GM12878 (cell line): ENCODE measurements at regions not wholly inside any gene's neighbourhood (a gene's known extent, or its start where the extent isn't known, plus 50 kb on each side); places are given as distances from the start of the nearest gene placed in this dataset.

ENCODE experiments used
- ATAC-seq: fragments of 200-7000 bp; cut with Tn5 transposase; 3 replicates; pipeline ENCODE4 v1.9.1; 2020; ENCODE audit warnings: mild to moderate bottlenecking, moderate library complexity
- BruUV-seq: library from RNA; stranded (reverse); fragments of 400-500 nt; replicated peaks from 2 replicates; lab custom pipeline; 2021; lab: Mats Ljungman, UMichigan
- CTCF ChIA-PET: fragments of 300-600 bp; sonication (Branson Sonifier 250); formaldehyde crosslinking; extraction: SDS; loops from one replicate; lab custom pipeline; 2021; ENCODE audit warnings: inconsistent platforms; lab: Yijun Ruan, JAX
- POLR2A ChIA-PET: fragments of 350-600 bp; formaldehyde crosslinking; extraction: SDS; loops from one replicate; lab custom pipeline; 2021; ENCODE audit warnings: inconsistent platforms; lab: Charles Lee
- RAD21 ChIA-PET: fragments of 300-600 bp; sonication (Branson Sonifier 250); formaldehyde crosslinking; loops from one replicate; lab custom pipeline; 2023; ENCODE audit warnings: antibody characterized with exemption; ENCODE audit not compliant: unreplicated experiment; lab: Charles Lee
- SMC1A ChIA-PET: fragments of 300-600 bp; sonication (Branson Sonifier 250); formaldehyde crosslinking; loops from one replicate; lab custom pipeline; 2023; ENCODE audit not compliant: unreplicated experiment, uncharacterized antibody; lab: Charles Lee
- DNase-seq: peaks from one replicate; pipeline ENCODE4 v3.0.0-alpha.2; 2011; ENCODE audit warnings: low read depth, low spot score
- FAIRE-seq: peaks from 3 replicates; lab custom pipeline; 2011; peaks lifted over from hg19 to GRCh38; lab: Jason Lieb, UNC
- H2AFZ ChIP-seq: 2 replicates; pipeline ENCODE4 v1.6.0; 2011; ENCODE audit warnings: low read depth, low read length, control low read depth; ENCODE audit not compliant: control insufficient read depth
- H3K27ac ChIP-seq: 2 replicates; pipeline ENCODE4 v1.5.1; 2011; ENCODE audit warnings: control low read depth; ENCODE audit not compliant: control insufficient read depth, insufficient read depth
- H3K27me3 ChIP-seq, 2 experiments: replicated peaks in 1 of 2; 2 replicates each; pipeline versions ENCODE4 v1.6.0 to v1.6.1; 2011; ENCODE audit warnings: low read length in 1 of 2; ENCODE audit not compliant: control insufficient read depth in 2 of 2, insufficient read depth in 2 of 2
- H3K36me3 ChIP-seq, 2 experiments: 2 replicates each; pipeline ENCODE4 v1.5.1; 2011; ENCODE audit warnings: low read length in 1 of 2; ENCODE audit not compliant: control insufficient read depth in 2 of 2, insufficient read depth in 2 of 2
- H3K4me1 ChIP-seq: 2 replicates; pipeline ENCODE4 v1.6.1; 2011; ENCODE audit warnings: mild to moderate bottlenecking, low read length, moderate library complexity, mixed read lengths; ENCODE audit not compliant: control insufficient read depth, insufficient read depth
- H3K4me2 ChIP-seq: 2 replicates; pipeline ENCODE4 v1.6.0; 2011; ENCODE audit warnings: control low read depth; ENCODE audit not compliant: control insufficient read depth, insufficient read depth
- H3K4me3 ChIP-seq: fragments of 200-600 bp; sonication (generic); 2 replicates; pipeline ENCODE4 v1.5.1; 2016
- H3K79me2 ChIP-seq: 2 replicates; pipeline ENCODE4 v1.6.0; 2011; ENCODE audit warnings: low read length; ENCODE audit not compliant: control insufficient read depth, insufficient read depth
- H3K9ac ChIP-seq: 2 replicates; pipeline ENCODE4 v1.8.0; 2011; ENCODE audit warnings: low read length, control low read depth, mixed read lengths; ENCODE audit not compliant: control insufficient read depth, insufficient read depth
- H3K9me3 ChIP-seq: replicated peaks from 3 replicates; pipeline ENCODE4 v1.5.1; 2011; ENCODE audit warnings: mild to moderate bottlenecking, low read length; ENCODE audit not compliant: control insufficient read depth, insufficient read depth
- H4K20me1 ChIP-seq: 2 replicates; pipeline ENCODE4 v1.6.0; 2011; ENCODE audit not compliant: control insufficient read depth, insufficient read depth
- HSF1 ChIP-seq: fragments of 150-350 bp; IDR thresholded peaks from 2 replicates; pipeline ENCODE4 v1.6.1; 2014; ENCODE audit warnings: mild to moderate bottlenecking, low read depth, low read length
- IRF3 ChIP-seq: fragments of 450-650 bp; IDR thresholded peaks from 2 replicates; pipeline ENCODE4 v1.6.1; 2014; ENCODE audit warnings: mild to moderate bottlenecking
- JUND ChIP-seq: IDR thresholded peaks from 2 replicates; pipeline ENCODE4 v1.6.1; 2012; ENCODE audit warnings: low read depth, mild to moderate bottlenecking, low read length, improper control_type of control experiment, moderate library complexity
- KDM1A ChIP-seq: fragments of 200-600 bp; sonication (generic); IDR thresholded peaks from 2 replicates; pipeline ENCODE4 v1.6.1; 2016; ENCODE audit warnings: borderline replicate concordance
- NR2C2 ChIP-seq: IDR thresholded peaks from 2 replicates; pipeline ENCODE4 v1.6.1; 2011; ENCODE audit warnings: borderline replicate concordance, low read depth; ENCODE audit not compliant: control insufficient read depth, insufficient read length
- PML ChIP-seq: IDR thresholded peaks from 2 replicates; pipeline ENCODE4 v1.6.1; 2012; ENCODE audit warnings: low read length, inconsistent platforms
- POLR2AphosphoS5 ChIP-seq: IDR thresholded peaks from 2 replicates; pipeline ENCODE4 v1.6.1; 2011; ENCODE audit warnings: mild to moderate bottlenecking, low read length, inconsistent platforms
- RB1 ChIP-seq: fragments of 450-650 bp; formaldehyde crosslinking; IDR thresholded peaks from 2 replicates; pipeline ENCODE4 v1.6.1; 2017; ENCODE audit warnings: mild to moderate bottlenecking, borderline replicate concordance
- SPI1 ChIP-seq: IDR thresholded peaks from 2 replicates; pipeline ENCODE4 v1.6.1; 2011; ENCODE audit warnings: low read depth, mild to moderate bottlenecking, low read length, moderate library complexity, borderline replicate concordance; ENCODE audit not compliant: insufficient read depth
- STAT3 ChIP-seq: IDR thresholded peaks from 2 replicates; pipeline ENCODE4 v1.6.1; 2011; ENCODE audit warnings: low read depth, low read length, improper control_type of control experiment
- TARDBP ChIP-seq: IDR thresholded peaks from 2 replicates; pipeline ENCODE4 v1.6.1; 2016; ENCODE audit warnings: borderline replicate concordance
- USF2 ChIP-seq: IDR thresholded peaks from 2 replicates; pipeline ENCODE4 v1.6.1; 2011; ENCODE audit warnings: low read depth, low read length, improper control_type of control experiment, borderline replicate concordance
- WRNIP1 ChIP-seq: IDR thresholded peaks from 2 replicates; pipeline ENCODE4 v1.6.1; 2011; ENCODE audit warnings: low read depth, low read length, improper control_type of control experiment, borderline replicate concordance
- ZBED1 ChIP-seq: IDR thresholded peaks from 2 replicates; pipeline ENCODE4 v1.6.1; 2016; ENCODE audit warnings: borderline replicate concordance
- WGBS: methylation state at CpG from one replicate; pipeline ENCODE4 v1.1.6; 2016; ENCODE audit warnings: low lambda C conversion rate; ENCODE audit not compliant: insufficient replicate concordance, insufficient coverage; ENCODE audit errors: missing lambda C conversion rate; 5-methylcytosine and 5-hydroxymethylcytosine counted together
- in situ Hi-C: fragments of 300-500 bp; cut with MboI; formaldehyde crosslinking; loops from 9 replicates; pipeline ENCODE4 v1.14.3; 2018; ENCODE audit warnings: mixed read lengths
- intact Hi-C: fragments of 100-400 bp; cut with micrococcal nuclease; formaldehyde crosslinking; loops from one replicate; pipeline ENCODE4 v1.14.2; 2022; ENCODE audit not compliant: unreplicated experiment

GRCh38 chr3:168591587-168591986 lies 495.9 kb upstream of the GOLIM4 start:
- intact Hi-C loops: no loop called here

More at GRCh38 chr3:168591587-168591986, 495.9 kb upstream of the GOLIM4 start:
- Histone ChIP-seq H3K9me3 (no peaks in the 10 kb centered on the region), H3K9ac (no peak overlapping the region), H3K4me2 (no peak overlapping the region), H3K4me1 (no peaks in the 10 kb centered on the region), H3K36me3 (no peaks in the 10 kb centered on the region), H4K20me1 (no peaks in the 10 kb centered on the region), H3K27ac (no peak overlapping the region), H2AFZ (no peak overlapping the region), H3K4me3 (no peak overlapping the region), H3K79me2 (no peaks in the 10 kb centered on the region), H3K27me3 (no peaks in the 10 kb centered on the region)
- in situ Hi-C loops: no loop called here
- FAIRE-seq: no peak
- ChIA-PET CTCF (interaction anchor here (1.5 kb wide), 1 partner anchor 15 kb away, joined by 4 read pairs; no protein-coding TSS in a partner anchor), POLR2A (no interaction called here), SMC1A (no interaction called here), RAD21 (no interaction called here)
- WGBS: 50% methylated on average over 2 of the region's 2 CpGs
- no TSS peak for BruUV-seq
- DNase-seq: no peak
- ATAC-seq: no peak
- no peak for TF ChIP-seq HSF1
- TF ChIP-seq KDM1A: no peak
- TF ChIP-seq POLR2AphosphoS5: no peak
- no peak for TF ChIP-seq PML
- no peak for TF ChIP-seq IRF3
- no peak for TF ChIP-seq USF2
- TF ChIP-seq RB1: no peak
- no peak for TF ChIP-seq JUND
- TF ChIP-seq STAT3: no peak
- no peak for TF ChIP-seq ZBED1
- TF ChIP-seq NR2C2: no peak
- TF ChIP-seq SPI1: no peak
- TF ChIP-seq WRNIP1: no peak
- TF ChIP-seq TARDBP: no peak
